ENCODE measurements at regions not wholly inside any gene's neighbourhood (a gene's known extent, or its start where the extent isn't known, plus 50 kb on each side); places are given as distances from the start of the nearest gene placed in this dataset.

DNA sequence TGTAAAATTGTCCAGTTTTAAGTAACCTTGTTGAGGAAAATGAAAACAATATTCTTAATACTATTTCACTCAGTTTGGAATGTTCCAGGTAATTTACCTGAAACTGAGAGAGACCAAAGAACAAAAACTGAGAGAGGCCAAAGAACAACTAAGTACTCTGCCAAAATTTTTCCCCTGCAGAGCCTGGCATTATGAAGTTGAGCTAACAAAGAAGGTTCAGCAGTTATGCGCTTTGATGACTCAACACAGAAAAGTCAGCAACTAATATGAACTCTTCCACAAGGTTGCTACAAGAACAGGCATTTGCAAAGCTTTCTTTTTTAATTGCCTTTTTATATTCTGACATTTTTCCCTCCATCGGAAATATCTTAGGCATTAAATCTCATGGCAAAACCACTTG is 270.9 kb downstream of the CHRM3 start:
- H3K27me3 ChIP-seq (ENCODE audit: control insufficient read depth in 2 of 2, insufficient read depth in 2 of 2, low read length in 2 of 2) = no peaks in the 10 kb centered on the region
- DNase-seq = no peak
- no peaks in the 10 kb centered on the region for H4K20me1 ChIP-seq (ENCODE audit: insufficient read depth, low read length)
- no peak overlapping the region for H3K9ac ChIP-seq (ENCODE audit: insufficient read depth, low read length, poor library complexity, severe bottlenecking)
- no peaks in the 10 kb centered on the region for H3K36me3 ChIP-seq (replicated peaks in 1 of 2; ENCODE audit: control insufficient read depth in 1 of 2, insufficient read depth in 2 of 2, low read length in 2 of 2)
- Mint-ChIP-seq H3K9me3 (peaks cover 0 to 8% (median 0%) of the 10 kb centered on the region in 7 donors), H3K27me3 (ENCODE audit: low read depth in 3 of 3) (no peaks in the 10 kb centered on the region), H3K27ac (no peak overlapping the region), H3K36me3 (no peaks in the 10 kb centered on the region), H3K4me3 (no peak overlapping the region), H3K4me1 (peaks cover 3% of the 10 kb centered on the region)
- TF ChIP-seq, protein P1, sequence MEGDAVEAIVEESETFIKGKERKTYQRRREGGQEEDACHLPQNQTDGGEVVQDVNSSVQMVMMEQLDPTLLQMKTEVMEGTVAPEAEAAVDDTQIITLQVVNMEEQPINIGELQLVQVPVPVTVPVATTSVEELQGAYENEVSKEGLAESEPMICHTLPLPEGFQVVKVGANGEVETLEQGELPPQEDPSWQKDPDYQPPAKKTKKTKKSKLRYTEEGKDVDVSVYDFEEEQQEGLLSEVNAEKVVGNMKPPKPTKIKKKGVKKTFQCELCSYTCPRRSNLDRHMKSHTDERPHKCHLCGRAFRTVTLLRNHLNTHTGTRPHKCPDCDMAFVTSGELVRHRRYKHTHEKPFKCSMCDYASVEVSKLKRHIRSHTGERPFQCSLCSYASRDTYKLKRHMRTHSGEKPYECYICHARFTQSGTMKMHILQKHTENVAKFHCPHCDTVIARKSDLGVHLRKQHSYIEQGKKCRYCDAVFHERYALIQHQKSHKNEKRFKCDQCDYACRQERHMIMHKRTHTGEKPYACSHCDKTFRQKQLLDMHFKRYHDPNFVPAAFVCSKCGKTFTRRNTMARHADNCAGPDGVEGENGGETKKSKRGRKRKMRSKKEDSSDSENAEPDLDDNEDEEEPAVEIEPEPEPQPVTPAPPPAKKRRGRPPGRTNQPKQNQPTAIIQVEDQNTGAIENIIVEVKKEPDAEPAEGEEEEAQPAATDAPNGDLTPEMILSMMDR (IDR thresholded peaks at IDR 0.05) = no peak
- no peak overlapping the region for H3K27ac ChIP-seq (ENCODE audit: low read depth in 1 of 2, low read length in 2 of 2)
- H3K79me2 ChIP-seq (ENCODE audit: insufficient read depth, low read length) = no peaks in the 10 kb centered on the region
- intact Hi-C loops (cut with micrococcal nuclease) = no loop called here
- no peak overlapping the region for H2AFZ ChIP-seq (ENCODE audit: insufficient read depth, low read depth, low read length, poor library complexity, severe bottlenecking)
- 100% methylated on average over 1 of the region's 2 CpGs for WGBS (ENCODE audit: insufficient coverage)
- no peak overlapping the region for H3K4me2 ChIP-seq (replicated peaks; ENCODE audit: extremely low read depth, low read length, poor library complexity, severe bottlenecking)
- H3K4me1 ChIP-seq (ENCODE audit: control insufficient read depth in 1 of 2, insufficient read depth in 2 of 2, low read length in 2 of 2) = no peaks in the 10 kb centered on the region
- H3K9me3 ChIP-seq (replicated peaks in 1 of 2; ENCODE audit: control insufficient read depth in 1 of 2, insufficient read depth in 1 of 2, low read length in 2 of 2) = no peaks in the 10 kb centered on the region
- H3K4me3 ChIP-seq (replicated peaks in 1 of 3; ENCODE audit: low read depth in 2 of 3, low read length in 3 of 3) = no peak overlapping the region

DNA sequence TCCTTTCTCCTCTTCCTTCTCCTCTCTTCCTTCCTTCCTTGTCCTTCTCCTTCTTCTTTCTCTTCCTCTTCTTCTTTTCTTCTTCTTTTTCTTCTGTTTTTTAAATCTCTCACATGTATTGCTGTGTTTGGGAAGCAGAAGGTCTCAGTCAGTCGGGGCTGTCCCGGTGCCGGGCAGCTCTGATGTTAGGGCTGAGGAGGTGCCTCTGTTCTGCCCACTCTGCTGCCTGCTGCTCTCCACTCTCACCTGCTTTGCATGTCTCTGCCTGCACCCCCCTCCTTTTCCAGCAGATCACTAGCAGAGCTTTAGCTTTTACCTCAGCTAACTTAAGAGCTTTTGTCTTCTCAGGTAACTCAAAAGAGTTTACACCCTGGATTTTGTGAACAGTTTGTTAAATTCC is 276.6 kb downstream of the CHRM3 start:
- Mint-ChIP-seq H3K27me3 (ENCODE audit: low read depth in 3 of 3) (peaks cover 0 to 1% (median 0%) of the 10 kb centered on the region in 3 donors), H3K27ac (peak overlapping the region in 6 of 7 donors; percentile 10 to 78 (median 31))

More for the DNA sequence above, 276.6 kb downstream of the CHRM3 start:
- Mint-ChIP-seq H3K4me3 (no peak overlapping the region), H3K4me1 (no peaks in the 10 kb centered on the region), H3K36me3 (no peaks in the 10 kb centered on the region), H3K9me3 (peaks cover 7 to 23% (median 14%) of the 10 kb centered on the region in 7 donors)
- Histone ChIP-seq H2AFZ (ENCODE audit: insufficient read depth, low read depth, low read length, poor library complexity, severe bottlenecking) (no peak overlapping the region), H3K9ac (ENCODE audit: insufficient read depth, low read length, poor library complexity, severe bottlenecking) (no peak overlapping the region), H3K4me3 (replicated peaks in 1 of 3; ENCODE audit: low read depth in 2 of 3, low read length in 3 of 3) (no peak overlapping the region), H3K4me2 (replicated peaks; ENCODE audit: extremely low read depth, low read length, poor library complexity, severe bottlenecking) (no peak overlapping the region), H3K27me3 (ENCODE audit: control insufficient read depth in 2 of 2, insufficient read depth in 2 of 2, low read length in 2 of 2) (no peaks in the 10 kb centered on the region), H4K20me1 (ENCODE audit: insufficient read depth, low read length) (no peaks in the 10 kb centered on the region), H3K9me3 (replicated peaks in 1 of 2; ENCODE audit: control insufficient read depth in 1 of 2, insufficient read depth in 1 of 2, low read length in 2 of 2) (peaks cover 9 to 15% of the 10 kb centered on the region in 2 donors), H3K27ac (ENCODE audit: low read depth in 1 of 2, low read length in 2 of 2) (no peak overlapping the region), H3K79me2 (ENCODE audit: insufficient read depth, low read length) (no peaks in the 10 kb centered on the region), H3K36me3 (replicated peaks in 1 of 2; ENCODE audit: control insufficient read depth in 1 of 2, insufficient read depth in 2 of 2, low read length in 2 of 2) (no peaks in the 10 kb centered on the region), H3K4me1 (ENCODE audit: control insufficient read depth in 1 of 2, insufficient read depth in 2 of 2, low read length in 2 of 2) (no peaks in the 10 kb centered on the region)
- intact Hi-C loops (cut with micrococcal nuclease) = no loop called here
- TF ChIP-seq, protein P1 (IDR thresholded peaks at IDR 0.05) = no peak
- DNase-seq = no peak
- WGBS (ENCODE audit: insufficient coverage) = no CpG with 5 or more reads among the region's 3 CpGs

All from CD14-positive monocyte (primary cell).